ENCODE measurements at regions not wholly inside any gene's neighbourhood (a gene's known extent, or its start where the extent isn't known, plus 50 kb on each side); places are given as distances from the start of the nearest gene placed in this dataset.

DNA sequence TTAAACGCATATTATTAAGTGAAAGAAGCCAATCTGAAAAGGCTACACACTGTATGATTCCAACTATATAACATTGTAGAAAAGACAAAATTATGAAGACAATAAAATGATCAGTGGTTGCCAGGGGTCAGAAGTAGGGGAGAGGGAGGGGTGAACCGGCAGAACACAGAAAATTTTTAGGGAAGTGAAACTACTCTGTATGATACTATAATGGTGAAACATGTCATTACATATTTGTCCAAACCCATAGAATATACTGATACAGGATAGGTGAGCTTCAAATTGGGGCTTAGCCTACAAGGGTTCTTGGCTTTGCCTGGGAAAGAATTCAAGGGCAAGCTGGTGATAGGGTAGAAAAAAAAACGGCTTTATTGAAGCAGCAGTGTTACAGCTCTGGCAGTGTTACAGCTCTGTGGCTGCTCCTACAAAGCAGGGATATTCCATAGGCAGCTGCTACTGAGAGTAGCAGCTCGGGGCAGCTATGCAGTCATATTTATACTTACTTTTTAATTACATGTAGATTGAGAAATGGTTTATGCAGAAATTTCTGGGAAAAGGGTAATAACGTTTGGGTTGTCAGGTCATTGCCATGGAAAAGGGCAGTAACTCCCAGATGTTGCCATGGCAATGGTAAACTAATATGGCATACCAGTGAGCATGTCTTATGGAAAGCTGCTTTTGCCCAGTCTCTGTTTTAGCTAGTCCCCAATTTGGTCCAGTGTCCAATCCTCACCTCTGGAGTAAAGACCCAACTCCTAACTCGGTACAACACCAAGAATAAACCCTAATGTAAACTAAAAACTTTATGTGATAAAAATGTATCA lies 125.1 kb upstream of the SLC25A36 start:
- DNase-seq (ENCODE audit: low spot score) = peak; percentile 74

DNA sequence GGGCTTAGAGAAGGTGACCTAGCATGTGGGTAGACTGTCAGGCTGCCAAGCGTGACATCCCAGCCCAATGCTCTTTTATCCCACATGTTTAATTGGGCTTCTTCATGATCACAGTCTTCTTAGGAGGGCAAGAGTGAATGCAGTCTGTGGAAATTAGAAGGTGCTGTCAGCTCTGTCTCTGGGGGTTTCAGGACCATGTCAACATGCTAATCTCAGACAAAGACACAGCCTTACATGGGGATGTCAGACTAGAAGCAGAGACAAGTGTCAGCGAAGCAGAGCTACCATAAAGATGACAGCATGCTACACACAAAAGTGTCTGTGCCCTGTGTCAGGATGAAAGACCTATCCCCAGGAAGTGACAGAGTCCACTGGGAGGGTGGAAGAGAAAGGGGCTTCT lies 120.1 kb upstream of the SLC25A36 start:
- DNase-seq (ENCODE audit: low spot score) = no peak

DNA sequence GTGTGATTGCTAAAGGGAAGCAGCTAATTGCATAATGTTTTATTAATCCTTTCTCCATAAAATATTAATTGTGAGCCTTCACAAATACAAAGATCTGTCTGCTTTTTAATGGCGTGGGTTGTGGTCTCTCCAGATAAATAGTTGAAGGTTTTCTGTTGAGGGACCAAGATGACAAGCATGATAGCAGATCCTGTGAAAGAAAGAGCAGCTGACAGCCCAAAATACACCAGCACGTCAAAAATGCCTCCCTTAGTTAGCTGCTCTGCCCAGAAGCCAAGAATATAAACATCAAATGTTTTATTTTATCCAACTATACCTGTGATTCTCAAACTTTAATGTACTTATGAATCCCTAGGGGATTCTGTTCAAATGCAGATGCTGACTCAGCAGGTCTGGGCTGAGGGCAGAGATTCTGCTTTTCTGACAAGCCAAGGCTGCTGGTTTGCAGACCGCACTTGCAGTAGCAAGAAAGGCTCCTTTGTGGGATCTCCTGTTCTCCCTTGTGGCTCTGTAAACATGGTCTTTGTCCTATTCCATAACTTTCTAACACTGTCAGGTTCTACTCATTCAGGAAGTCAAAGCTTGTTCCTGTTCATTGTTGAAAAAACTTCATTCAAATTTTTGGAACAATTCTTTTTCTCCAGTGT lies 119.1 kb upstream of the SLC25A36 start:
- DNase-seq (ENCODE audit: low spot score) = peak; percentile 6

DNA sequence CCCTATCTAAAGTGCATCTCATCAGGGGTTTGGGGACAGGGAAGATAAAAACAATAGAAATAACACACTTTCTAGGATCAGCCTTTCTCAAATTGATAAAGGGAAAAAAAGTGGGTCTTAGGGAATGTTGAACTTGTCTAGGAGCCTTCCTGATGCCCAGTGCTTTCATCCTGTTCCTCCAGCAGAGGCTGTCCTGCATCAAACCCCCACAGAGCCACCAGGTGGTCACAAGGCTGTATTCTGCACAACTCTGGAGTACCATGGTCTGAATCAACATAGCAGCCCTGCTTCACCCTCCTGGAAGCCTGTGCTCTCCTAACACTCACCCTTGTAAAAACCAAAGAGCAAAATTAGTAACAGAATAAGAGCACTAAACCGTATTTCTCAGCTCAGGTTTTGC lies 118.5 kb upstream of the SLC25A36 start:
- DNase-seq (ENCODE audit: low spot score) = no peak

DNA sequence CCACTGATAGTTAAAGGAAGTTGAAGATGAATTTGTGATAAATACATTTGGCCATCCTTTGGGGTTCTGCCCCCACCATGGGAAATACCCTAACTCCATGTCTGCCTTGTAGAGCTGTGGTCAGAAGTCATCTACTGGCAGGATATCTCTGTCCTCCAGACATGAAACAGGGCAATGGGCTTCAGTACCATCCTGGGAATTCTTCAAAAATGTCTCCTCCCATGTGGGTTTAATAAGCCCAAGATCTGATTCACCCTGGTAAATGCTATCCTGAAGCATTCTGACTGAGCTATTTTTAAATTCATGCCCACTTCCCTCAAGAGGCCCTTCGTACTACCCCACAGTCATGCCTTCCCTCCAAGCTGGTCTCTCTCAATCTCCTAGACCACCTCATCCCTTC lies 113.7 kb upstream of the SLC25A36 start:
- no peak for DNase-seq (ENCODE audit: low spot score)

DNA sequence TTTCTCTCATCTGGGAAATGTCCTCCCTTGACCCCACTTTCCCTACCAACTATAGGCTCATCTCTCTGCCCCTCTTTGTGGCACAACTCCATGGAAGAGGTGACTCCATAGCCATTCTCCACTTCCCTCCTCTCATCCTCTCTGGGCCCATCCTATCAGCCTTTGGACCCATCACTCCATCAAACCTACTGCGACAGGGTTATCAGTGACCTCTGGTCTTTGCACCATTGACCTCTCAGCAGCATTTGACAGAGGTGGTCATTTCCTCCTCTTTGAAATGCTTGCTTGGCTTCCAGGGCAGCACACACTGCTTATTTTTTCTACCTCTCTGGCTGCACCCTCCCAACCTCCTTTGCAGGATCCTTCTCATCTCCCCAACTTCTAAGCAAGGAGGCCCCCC lies 113.1 kb upstream of the SLC25A36 start:
- no peak for DNase-seq (ENCODE audit: low spot score)

DNA sequence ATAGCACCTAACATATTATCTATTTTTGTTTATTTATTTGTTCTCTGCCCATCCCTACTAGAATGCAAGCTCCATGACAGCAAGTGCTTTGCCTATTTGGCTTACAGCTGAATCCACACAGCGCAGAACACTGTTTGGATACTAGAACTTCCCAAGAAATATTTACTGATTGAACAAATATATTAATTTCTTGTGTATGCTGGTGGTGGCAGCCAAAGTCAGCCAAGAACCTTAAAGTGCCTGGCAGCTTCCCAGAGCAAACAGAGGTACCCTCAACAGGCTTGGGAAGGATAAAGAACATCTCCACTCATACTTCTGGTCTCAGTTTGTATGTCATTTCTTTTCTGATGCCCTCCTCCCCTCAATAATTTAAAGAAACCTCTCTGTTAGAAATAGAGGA lies 111.8 kb upstream of the SLC25A36 start:
- DNase-seq (ENCODE audit: low spot score) = no peak

DNA sequence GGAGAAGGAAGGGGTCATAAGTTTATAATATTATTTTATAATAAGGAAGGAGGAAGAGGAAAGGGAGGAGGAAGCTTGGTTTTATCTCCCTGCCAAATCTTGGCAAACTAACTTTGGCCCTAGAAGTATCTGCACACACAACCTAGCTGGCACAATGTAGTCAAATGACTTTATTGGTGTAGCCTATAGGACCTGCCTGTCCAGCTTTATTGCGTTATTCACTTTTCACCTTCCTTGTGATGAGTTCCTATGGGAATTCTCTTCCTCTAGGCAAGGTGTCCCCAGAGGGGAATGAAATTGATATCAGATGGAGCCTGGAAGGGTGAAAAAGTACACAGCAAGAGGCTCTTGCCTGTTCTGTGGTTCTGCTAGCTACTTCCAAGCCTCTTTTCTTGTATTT lies 111.2 kb upstream of the SLC25A36 start:
- DNase-seq (ENCODE audit: low spot score) = no peak

DNA sequence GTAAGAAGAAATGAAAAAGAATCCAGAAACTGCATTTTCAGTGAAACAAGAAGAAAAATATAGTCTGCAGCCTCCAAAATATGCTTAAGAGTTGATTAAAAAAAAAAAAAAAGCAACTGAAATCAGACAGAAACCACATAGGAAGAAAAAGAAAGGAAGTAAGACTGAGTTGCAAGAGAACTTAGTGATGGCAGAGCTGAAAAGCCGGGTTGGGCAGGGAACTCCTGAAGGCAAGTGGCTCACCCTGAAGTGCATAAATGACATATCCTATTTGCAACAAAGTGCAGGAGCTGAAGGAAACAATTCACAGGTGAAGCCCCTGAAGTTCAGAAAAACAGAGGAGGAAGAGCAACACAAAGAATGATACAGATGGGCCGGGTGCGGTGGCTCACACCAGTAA lies 108.8 kb upstream of the SLC25A36 start:
- DNase-seq (ENCODE audit: low spot score) = no peak

DNA sequence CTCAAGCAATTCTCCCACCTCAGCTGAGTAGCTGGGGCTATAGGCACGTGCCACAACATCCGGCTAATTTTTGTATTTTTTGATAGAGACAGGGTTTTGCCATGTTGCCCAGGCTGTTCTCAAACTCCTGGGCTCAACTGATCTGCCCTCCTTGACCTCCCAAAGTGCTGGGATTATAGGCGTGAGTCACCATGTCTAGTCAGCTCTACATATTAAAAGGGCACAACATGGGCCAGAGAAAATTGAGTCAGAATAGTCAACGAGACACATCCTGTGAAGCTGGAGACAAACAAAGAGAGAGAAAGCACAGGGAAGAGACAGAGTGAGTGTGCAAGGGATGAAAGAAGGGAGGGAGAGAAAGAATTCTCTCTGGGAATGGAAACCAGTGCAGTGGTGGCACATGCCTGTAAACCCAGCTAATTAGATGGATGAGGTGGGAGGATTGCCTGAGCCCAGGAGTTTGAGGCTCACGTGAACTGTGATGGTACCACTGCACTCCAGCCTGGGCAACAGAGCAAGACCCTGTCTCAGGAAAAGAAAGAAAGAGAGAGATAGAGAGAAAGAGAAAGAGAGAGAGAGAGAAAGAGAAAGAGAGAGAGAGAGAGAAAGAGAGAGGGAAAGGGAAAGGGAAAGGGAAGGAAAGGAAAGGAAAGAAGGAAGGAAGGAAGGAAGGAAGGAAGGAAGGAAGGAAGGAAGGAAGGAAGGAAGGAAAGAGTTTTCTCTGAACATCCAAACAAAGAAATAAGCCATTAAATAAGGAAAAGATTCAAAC lies 107.2 kb upstream of the SLC25A36 start:
- no peak for DNase-seq (ENCODE audit: low spot score)

DNA sequence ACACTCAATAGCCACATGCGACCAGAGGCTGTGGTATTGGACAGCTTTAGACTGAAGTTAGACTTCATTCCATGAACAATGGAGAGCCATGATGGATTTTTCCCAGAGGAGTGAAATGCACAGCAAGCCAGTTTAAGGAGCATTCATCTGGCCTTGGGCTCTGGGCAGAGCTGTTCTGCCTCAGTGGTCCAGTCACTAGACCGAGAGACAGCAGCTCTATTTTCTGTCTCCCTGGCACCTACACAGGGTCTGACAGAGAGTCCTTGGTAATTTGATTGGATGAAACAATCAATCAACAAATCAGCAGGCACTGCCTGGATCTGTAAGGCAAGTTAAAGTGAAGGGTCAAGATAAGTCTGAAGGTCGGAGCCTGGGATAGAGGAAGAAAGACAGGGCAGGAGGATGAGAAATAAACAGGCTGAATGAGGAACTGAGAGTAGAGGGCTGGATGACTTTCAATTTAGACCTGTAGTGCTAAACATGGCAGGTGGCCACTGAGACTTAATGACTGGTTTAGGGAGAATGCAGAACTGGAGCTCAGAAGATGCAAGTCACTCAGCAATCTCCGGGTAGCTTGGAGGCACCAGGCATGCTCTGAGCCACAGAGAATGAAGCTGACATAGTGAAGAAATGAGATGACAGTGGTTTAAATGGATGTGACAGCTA lies 98.5 kb upstream of the SLC25A36 start:
- DNase-seq (ENCODE audit: low spot score) = peak; percentile 95

DNA sequence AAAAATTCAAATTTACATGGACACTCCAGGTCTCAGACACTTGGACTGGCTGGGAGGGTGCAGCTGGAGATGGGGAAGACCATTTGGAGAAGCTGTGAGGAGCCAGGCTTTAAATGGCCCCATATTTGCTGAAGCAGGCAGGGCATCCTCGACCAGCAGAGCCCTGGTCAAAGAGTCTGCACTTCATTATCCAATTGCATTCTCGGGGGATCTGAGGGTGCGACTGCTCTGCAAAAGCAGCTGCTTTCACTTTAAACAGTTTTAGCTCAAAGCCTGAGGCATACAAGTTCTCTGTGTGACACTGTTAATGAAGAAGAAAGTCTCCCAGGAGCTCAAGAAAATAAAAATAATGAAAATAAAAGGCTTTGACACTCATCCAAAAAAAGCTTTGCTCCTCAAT lies 98.0 kb upstream of the SLC25A36 start:
- no peak for DNase-seq (ENCODE audit: low spot score)

DNA sequence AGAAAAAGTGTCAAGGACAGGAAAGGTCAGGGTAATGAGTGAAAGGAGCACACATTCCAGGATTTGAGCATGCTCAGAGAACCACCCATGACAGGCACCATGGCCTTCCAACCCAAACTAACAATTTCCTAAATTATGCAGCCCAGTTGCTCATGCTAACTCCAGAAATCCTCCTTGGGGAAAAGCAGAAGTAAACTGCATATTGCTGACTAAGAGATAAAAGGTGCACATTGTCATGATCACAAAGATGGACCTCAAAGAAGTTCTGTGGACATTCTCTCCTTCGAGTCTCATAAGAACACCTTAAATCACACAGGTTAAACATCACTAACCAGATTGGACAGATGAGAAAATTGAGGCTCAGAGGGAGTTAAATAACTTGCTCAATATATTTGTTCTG lies 97.6 kb upstream of the SLC25A36 start:
- peak; percentile 16 for DNase-seq (ENCODE audit: low spot score)

DNA sequence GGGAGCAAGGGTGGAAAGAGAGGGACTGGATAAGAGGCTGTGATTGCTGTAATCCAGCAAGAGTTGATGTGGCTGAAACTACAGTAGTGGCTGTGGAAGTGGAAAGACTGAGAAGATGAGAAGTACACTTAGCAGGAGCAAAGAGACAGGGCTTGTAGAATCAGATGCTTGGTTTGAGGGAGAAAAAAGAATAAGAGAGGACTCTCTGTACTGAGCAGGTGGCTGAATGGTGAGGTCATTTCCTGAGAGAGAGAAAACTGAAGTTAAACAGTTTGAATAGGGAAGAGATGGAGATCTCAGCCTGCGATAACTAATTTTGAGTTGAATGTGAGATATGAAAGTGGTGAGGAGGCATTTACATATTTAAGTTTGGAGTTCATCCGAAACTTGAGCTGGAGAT lies 95.8 kb upstream of the SLC25A36 start:
- peak; percentile 73 for DNase-seq (ENCODE audit: low spot score)

DNA sequence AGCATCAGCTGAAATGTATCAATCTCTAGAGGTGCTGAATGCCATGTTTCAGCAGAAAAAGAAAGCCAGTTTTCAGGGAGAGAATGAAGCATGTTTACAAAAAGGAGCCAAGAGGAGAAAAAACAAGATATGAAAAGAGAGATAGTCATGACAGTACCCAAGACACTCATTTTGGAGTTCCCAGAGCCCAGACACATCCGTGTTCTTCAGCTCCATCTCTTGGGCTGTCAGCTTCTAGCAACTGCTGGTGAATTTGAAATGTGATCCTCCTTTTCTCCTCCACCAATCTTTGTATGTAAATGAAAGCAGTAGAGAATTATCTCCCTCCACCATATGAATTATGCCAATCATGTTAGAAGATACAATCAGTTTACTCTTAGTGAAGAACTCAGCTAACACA lies 93.0 kb upstream of the SLC25A36 start:
- no peak for DNase-seq (ENCODE audit: low spot score)

DNA sequence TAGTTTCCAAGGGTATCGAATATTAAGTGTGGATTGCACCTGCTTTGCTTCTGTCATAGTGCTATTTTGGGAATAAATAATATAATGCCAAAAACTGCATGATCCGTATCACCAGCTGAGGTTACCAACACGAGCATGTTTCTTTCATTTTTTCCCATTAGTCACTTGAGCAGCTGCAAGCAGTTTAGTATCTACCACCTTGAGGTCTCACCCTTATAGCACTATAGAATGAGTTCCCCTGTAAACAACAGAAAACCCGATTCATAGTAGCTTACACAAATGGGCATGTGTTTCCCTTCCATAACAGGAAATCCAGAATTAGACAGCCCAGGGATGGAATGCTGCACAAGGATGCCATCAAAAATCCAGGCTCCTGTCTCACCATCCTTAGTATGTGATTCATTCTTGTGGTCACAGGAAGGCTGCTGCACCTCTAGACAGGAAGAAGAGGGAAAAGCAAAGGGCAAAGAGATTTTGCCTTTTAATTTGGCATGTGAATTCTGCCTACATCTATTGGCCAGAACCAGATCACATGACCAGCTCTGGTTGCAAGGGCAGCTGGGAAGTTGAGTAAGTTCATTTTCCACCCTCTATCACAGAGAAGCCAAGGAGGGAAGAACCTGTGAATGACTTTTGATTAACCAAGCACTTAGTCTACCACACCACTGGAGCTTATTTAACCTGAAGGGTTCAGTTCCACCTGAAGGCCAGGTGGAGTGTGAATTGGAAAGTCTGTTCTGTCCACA lies 91.3 kb upstream of the SLC25A36 start:
- DNase-seq (ENCODE audit: low spot score) = peak; percentile 32

DNA sequence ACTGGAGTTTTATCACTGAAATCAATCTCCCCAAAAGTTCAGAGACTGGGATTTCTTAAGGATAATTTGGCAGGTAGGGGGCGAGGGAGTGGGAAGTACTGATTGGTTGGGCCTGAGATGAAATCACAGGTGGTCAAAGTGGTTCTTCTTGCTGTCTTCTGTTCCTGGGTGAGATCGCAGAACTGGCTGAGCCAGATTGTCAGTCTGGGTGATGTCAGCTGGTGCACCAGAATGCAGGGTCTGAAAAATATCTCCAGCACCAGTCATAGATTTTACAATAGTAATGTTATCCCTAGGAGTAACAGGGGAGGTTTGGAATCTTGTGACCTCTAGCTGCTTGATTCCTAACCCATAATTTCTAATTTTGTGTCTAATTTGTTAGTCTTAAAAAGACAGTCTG lies 86.7 kb upstream of the SLC25A36 start:
- DNase-seq (ENCODE audit: low spot score) = no peak

DNA sequence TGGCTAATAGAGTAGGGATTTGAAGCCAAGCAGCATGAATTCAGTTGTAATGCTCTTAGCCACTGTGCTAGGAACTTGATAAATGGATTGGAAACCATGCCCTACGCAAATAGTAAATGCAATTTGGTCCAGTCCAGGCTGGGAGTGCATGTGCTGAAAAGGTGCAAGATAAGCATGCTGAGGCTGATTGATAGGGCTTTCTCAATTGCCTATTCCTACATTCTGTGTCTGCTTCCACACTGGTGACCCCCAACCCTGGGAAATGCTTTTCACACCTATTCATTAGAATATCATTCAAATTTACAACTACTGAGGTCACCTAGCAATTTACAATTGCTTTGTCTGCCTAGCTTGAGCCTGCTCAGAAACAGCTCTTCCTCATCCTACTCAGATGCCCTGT lies 84.7 kb upstream of the SLC25A36 start:
- no peak for DNase-seq (ENCODE audit: low spot score)

DNA sequence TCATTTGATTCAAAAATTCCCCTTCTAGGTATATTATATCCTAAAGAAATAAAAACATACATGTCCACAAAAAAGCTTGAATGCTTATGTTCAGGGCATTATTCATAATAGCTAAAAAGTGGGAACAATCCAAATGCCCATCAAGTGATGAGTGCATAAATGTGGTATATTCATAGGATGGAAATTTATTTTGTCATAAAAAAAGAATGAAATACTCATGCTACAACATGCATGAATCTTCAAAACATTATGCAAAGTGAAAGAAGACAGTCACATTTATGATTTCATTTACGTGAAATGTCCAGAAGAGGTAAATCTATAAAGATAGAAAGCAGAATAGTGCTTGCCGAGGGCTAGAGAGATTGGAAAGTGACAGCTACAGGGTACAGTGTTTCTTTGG lies 83.6 kb upstream of the SLC25A36 start:
- no peak for DNase-seq (ENCODE audit: low spot score)

DNA sequence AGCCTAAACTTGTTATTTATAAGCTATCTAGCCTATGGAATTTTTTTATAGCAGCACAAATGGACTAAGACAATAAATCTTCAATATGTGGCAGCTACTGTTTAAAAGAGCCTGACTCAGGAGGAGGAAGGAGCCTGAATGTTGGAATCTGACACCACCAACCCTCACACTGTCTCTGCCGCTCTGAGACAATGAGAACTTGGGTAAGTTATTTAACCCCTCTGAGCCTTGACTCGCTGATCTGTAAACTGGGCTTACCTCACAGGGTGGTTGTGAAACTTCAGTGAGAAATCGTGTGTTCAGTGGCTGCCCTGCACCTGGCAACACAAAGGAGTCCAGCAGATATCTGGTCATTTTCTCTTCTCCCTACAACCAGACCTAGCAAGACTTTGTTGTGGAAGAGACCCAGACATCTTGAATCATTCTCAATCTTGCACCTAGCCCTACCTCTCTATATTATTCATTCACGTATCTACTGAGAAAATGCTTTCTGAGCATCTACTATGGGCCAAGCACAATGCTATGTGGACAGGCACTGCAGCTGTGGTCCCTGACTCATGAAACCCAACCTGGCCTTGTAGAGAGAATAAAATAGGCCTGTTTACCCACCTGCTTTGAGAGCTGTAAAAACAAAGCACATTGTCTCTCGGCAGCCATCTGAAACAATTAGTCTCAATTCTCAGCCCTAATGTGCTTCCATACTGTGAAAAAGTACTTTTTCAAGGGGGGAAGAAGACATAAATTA lies 81.9 kb upstream of the SLC25A36 start:
- DNase-seq (ENCODE audit: low spot score) = no peak

DNA sequence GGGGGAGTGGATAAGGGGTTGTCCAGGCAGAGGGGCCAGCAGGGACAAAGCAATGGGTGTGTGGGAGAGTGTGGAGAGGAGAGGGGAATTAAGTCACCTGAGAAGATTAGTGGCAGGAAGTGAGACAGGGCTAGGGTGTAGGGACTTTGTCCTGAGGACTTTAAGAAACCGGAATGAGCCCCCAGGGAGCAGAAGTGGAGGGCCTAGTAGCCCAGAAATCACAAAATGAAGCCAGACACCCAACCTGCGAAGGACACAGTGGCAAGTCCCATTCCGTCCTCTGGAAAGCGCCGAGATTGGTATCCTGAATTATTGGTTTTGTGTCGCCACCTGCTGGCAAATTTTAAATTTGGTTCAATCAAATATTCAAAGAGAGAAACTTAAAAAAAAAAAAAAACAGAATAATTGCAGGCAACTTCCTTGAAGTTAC lies 78.0 kb upstream of the SLC25A36 start:
- DNase-seq (ENCODE audit: low spot score) = peak; percentile 86

Measured in NAMALWA (cell line).